ENCODE measurements at regions not wholly inside any gene's neighbourhood (a gene's known extent, or its start where the extent isn't known, plus 50 kb on each side); places are given as distances from the start of the nearest gene placed in this dataset.

DNA sequence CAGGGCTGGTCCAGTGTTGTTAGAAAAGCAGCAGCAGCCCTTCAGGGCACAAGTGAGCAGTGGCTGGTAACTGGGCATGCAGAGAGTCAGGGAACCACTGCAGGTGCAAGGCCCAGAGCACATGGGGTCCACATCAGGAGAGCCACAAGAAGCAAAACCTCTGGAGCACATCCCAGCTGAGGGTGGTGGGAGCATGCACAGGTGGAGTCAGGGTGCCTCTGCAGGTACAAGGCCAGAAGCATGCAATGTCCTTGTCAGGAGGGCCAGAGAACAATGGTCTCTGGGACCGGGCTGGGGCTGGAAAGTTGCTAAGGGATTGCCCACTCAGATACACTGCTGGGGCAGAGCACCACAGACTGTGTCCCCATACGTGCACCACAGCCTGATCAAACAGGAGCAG is 226.1 kb upstream of the UBE2E2 start:
- no peak for DNase-seq

DNA sequence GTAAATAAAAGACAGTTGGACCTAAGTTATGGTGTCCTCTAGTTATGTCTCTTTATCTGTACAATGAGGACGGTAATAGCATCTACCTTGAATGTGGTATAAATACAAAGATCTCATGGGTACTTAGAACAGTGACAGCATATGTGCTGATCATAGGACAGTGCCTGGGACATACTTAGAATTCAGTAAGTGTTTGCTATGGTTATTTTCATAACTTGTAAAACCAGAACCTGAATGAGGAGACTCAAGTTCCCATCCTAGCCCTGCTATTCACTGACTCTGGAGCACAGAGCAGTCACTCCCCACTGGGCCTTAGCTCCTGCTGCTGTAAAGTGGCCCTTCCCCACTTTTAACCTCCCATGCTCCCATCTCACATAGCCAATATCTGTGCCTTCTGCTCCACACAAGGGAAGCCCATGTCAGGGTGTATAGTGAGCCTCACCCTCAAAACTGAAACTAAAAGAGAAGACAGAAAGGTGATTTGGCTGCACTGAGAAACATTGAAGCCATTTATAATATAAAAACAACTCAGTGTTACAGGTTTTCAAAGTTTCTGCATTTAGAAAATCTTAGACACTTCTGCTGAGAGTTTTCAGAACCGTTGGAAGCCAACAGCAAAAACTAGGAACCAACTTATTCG is 225.4 kb upstream of the UBE2E2 start:
- DNase-seq = no peak

DNA sequence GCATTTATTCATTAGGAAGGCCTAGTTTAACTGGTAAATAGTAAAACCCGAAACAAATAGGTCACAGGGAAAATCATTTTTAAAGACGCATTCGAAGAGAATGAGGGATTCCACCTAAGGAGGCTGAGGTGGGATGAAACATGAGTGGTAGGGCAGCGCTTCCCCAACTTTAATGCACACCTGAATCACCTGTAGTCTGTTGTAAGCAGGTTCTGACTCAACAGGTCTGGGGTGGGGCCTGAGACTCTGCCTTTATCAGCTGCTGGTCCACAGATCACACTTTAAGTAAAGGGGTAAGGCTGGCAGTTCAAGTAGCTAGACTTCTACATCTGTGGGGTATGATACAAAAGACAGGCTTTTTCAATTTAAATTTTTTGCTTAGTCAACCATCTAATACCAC is 223.5 kb upstream of the UBE2E2 start:
- no peak for DNase-seq

DNA sequence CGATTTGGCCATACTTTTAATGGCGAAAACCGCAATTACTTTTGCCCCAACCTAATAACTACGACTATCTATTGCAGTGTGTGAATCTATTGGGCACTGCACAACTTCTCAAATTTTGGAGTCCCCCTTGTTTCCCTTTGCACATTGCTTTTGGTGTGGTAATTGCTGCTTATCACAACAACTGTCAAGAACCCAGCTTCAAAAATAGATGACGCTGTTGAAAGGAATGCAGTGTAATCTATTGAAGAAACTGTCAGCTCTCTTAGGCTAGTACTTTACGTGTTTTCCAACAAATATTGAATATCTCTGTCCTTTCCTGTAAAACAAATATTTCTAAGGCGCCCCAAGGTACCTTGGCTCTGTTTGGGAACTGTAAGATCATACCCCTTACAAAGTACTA is 222.8 kb upstream of the UBE2E2 start:
- DNase-seq = no peak

DNA sequence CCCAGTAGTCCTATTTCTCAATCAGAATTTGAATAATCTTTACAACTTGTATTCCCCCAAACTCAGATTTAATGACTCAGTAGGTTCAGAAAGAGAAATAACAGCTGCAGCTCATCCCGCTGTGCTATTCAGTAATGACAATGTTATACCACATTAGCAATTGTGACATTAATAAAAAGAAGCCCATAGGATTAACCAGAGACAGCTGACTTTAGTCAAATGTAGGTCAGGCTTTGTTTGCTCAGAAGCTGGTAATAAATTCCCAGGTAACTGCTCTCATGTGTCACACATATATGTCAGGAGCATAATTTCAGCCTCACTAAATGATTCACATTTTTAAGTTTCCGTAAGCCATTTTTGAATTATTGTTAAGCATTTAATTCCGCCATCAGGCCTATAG is 222.0 kb upstream of the UBE2E2 start:
- no peak for DNase-seq

DNA sequence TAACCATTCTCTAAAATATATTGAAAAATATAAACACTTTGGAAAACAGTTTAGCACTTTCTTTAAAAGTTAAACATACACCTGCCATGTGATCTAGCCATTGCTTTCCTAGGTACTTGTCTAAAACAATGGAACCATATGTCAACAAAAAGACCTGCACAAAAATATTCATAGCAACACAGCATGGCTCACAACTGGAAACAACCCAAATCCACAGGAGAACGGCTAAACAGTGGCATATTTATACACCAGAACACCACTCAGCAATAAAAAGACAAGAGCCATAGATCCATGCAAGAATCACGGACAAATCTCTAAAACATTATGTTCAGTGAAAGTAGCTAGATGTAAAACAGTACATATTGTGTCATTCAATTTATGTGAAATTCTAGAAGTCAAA is 221.3 kb upstream of the UBE2E2 start:
- DNase-seq = no peak

DNA sequence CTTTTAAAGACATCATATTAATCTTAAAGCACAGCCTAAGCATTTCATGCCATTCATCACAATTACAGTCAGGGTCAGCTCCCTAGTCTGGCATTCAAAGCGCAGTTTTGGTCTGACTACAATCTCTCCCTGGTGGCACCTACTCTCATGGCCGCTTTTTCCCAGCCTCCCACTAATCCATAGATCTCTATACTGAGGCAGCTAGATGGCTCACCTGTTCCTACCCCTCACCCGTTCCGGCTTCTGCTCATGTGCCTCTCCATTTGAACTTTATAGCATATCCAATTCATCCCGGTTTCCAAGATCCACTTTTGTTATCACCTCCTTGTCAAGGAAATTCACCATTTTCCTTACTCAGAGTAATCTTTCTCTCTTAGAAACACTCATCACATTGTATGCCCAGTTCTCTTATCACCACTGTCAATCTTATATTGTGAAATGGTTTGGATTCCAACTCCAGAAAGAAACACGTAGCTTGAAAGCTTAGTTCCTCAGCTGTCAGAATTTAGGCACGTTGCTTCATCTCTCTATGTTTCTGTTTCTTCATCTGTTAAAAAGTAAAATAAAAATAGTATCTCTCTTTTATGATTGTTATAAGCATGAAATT is 220.0 kb upstream of the UBE2E2 start:
- no peak for DNase-seq

DNA sequence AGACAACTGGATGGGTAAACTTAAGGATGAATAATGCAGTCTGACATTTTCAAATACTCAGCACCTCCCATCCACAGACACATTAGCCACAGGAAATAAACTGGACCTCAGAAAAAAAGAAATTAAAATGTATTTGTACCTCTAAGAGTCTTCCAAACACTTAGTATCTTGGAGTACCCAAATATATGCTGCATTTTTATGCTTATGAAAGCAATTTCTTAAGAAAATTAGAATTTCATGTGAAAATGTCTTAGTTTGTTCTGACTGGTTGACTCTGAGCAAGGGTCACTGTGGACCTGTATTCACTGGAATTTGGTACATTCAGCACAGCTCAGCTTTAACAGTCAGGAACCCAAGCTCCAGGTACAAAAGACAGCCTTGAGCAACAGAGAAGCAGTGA is 216.2 kb upstream of the UBE2E2 start:
- no peak for DNase-seq

DNA sequence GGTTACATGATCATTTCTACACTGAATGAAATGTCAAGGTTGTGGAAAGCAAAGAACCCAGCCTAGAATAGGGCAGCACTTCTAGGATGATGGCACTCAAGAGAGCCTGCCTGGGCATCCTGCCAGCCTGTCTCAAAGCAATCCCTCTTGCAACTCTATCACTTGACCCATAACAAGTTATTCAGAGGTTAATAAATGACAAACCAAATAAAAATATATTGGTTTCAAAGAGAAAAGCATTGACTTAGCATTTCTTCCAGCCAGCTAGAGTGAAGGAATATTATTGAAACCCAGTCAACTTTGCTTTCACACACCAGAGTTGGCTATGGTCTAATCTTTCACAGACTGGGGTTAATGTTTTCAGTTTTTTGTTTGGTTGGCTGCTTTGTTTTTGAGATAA is 214.6 kb upstream of the UBE2E2 start:
- DNase-seq = no peak

DNA sequence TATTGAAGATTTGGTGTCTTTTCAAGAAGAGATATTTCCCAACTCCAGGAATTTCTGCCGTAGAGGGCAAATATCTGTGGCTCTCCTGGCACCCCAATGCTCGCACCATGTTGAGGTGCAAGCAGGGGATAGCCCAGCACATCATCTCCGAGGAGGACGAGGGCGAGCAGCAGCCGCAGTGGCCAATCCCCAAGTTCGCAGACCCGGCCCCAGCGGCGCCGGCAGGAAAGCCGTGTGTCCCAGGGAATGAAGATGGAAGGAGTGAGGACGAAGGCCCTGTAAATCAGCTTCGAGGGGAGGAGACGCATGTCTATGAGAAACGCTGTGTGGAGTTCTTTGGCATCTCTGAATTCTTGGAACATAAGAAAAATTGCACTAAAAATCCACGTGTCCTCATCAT is 213.4 kb upstream of the UBE2E2 start:
- DNase-seq = no peak

DNA sequence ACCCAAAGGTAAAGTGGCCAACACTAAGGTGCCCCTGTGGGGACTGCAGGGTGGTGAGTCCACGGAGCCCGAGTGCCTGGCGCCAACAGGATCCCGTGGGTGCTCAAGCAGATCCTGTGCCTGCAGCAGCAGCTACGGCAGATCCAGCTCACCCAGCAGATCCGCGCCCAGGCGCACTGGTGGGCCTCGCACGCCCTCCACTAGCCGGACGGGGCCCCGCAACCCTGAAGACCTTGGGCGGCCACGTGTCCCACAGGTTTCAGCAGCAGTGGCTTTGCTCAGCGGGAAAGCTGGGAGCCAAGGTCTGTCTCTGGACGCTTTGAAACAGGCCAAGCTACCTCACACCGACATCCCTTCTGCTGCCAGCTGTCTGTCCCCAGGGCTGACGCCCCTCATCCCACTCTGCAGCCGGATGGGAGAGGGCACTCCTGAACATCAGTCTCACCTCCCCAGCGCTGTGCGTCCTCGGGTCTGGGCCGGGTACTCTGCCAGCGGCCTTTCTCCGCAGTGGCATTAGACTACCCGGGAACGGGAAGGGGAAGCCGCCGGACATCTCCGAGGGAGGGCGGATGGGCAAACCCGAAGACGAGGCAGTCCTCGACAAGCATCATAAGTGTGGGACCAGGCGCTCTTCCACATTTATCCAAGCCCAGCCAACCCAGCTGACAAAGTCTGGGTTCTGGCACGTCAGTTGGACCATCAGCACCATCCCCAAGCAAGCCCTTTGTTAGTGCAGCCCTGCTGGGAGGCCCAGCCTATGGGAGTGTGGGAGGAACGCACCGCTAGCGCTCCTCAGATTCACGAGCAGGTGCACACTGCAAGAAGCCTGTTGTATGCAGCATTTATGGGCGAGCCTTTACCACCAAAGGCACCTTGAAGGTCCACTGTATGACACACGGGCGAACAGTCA is 212.6 kb upstream of the UBE2E2 start:
- no peak for DNase-seq

DNA sequence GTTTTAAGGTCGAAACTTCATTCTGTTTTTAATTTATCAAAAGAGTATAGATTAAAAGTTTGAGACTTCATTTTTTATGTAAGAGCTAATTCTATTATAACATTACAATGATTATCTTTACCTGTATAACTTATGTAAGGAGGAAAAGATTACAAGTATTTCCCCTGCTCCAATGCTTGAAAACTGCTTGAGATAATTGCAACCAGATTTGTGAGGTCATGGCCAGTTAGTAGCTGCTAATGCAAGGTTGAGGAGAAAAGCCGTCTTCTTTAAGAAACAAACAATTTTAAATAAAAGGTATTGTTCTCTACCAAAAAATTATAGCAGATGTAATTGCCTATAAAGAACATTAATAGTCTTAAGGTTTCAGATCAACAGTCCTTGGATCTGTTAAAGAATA is 208.3 kb upstream of the UBE2E2 start:
- no peak for DNase-seq

DNA sequence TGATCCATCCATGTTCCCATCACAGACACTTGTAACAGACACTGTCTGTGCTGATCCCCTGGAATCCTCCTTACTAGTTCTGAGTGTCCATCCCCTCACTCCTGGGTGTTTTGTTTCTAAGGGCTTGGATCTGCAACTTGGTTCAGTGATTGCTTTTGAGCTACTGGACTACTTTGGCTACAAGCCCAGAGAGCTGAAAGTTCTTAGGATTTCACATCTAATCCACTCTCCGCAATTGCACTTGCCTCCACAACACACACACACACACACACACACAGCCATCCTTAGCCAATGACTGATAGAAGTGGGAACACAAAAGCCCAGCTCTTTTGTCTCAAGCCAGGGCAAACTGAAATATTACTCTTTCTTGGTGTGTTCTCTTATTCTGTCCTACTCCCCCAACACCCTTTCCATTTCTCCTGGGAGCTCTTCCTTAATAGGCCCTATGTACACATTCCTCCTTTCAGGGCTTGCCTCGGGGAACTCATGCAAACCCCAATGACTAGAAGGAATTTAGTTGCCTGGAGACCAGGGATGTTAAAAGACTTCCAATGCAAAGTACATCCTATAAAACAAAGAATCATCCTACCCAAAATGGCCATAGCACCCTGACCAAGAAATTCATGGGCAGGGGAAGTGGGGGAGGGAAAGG is 206.1 kb upstream of the UBE2E2 start:
- no peak for DNase-seq

DNA sequence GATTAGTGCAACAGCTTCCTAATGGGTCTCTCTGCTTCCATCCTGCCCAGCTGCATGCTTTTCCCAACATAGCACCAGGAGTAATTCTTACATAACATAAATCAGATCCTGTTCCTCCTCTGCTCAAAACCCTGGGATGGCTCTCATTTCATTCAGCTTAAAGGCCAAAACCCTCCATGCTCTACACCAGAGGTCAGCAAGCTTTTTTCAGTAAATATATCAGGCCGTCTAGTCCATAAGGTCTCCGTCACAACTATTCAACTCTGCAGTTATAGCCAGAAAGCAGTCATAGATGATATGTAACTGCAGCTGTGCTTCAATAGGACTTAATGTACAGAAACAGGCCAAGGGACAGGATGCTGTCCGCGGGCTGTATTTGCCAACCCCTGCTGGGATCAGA is 202.8 kb upstream of the UBE2E2 start:
- DNase-seq = no peak

DNA sequence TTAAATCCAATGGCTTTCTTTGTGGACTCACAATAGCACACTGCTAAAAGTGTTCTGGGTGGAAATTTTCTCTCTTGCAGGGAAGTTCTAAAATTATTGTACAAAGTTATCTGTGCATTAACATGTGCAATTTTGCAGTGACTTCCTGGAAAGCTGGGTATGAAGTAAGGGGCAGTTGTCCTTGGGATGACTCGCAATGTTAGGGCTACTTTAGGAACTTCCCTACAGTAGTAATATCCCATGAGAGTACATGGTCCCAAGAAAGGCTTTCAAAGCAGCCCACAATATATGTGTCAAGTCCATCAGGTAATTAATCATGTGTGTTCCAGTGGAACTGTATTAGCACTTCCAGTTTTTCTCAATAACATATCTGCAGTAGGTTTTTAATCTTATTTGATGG is 201.0 kb upstream of the UBE2E2 start:
- no peak for DNase-seq

DNA sequence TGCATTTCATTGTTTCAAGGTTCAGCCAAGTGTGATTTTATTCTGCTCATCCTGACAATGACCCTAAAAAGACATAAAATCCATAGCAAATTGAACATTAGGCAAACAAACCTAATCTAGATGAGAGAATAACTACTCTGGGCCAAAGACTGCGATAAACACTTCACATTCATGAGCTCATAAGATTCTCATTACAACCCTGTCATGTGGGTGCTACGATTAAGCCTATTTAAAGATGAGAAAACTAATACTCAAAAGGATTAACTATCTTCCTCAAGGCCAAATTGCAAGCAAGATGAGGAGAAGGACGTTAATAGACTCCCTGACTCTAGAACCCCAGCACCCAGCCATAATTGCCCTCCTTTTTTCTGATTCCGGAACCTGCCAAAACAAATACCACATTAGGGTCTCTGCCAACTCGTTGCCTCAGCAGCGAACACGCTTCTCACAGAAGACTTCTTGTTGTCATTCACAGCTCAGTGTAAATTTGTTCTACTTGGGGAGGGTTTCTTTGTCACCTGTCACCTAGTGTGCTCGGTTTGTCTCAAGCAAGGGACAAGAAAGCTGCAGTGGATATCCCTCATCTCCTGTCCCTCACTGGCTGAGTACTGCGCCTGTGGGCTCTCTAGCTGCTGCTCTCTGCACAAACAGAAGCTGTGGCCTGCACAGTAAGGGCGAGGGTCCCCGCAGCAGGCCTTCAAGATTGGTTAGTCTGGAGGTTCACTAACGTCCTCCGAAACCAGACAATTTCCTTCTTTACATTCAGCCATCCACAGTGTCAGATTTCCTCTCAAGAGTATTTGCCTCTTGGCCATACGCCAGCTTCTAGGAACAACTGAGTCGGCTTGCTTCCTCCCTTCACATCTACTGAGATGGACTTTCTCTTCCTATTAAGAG is 200.0 kb upstream of the UBE2E2 start:
- DNase-seq = peak; percentile 58

DNA sequence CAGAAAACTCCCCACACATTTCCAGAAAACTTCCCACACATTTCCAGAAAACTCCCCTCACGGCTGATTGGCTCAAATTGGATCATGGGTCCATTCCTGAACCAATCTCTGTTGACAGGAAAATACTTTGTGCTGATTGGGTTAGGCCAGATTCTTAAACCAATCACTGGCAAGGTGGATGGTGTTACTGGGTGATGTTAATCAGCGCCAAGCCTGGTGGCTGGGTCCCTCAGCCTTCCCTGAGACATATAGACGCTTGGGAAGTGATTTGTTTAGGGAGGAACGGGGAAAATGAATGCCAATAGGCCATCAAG is 199.4 kb upstream of the UBE2E2 start:
- DNase-seq = no peak

DNA sequence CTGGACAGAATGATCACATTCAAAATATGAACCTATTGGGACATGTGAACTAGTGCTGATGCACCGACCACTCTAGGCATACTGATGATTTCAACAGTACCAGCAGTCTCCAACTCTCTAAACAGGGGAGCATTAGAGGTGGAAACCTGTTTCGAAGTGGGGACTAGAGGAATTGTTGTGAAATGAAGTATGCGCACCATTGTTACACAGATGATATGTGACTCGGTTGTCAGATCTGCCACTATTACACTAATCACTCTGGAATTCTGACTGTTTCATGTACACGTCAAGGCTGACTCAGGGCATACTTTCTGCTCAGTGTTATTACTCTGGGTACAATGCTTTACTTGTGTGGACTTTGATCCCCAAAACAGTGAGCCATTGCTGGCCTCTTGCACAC is 198.2 kb upstream of the UBE2E2 start:
- DNase-seq = no peak

DNA sequence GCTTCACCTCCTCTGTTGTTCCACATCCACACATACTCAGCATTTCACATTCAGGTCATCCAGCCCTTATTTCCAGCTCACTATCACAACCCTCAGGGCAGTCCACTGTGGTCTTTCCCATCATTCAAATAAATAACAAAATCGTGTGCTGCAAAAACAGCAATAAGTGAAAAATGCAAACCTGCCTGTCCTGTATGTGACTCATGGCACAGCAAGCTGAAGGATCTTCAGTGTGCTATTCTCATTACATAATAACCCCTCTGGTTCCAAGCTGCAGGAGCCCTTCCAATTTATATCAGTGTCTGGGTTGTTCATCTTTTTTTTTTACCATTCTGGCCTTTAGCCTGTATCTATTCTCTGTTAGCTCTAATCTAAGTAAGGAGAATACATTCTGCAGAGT is 185.3 kb upstream of the UBE2E2 start:
- no peak for DNase-seq

DNA sequence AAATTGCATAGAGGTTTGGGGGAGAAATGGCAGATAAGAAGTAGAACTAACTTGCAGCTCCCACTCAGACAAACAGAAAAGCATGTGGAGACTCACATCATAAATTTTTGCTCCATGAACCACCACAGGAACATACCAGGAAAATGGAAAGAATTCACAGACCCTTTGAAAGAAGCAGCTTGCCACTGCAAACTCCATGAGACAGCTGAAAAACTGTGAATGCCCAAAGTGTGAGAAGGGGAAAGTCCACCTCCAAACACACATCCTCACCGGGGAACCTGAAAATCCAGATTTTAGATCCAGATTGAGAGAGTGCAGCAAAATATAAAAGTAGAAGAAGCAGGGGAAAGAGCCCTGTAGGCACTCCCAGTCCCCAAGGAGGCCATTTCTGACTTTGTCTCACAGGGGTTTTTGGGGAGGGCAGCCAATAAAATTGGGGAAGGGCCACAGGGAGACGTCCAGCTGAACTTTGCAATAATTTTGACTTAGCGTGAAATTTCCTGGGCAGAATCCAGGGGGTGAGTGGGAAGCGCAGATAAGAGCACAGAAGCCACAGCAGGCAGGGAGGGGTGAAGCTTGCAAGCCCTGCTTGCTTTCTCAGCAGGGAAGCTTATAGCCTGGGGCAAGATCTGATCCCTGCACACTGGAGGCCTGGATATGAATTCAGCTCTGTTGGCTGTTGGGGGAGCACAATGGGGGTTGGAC is 183.4 kb upstream of the UBE2E2 start:
- DNase-seq = no peak

DNA sequence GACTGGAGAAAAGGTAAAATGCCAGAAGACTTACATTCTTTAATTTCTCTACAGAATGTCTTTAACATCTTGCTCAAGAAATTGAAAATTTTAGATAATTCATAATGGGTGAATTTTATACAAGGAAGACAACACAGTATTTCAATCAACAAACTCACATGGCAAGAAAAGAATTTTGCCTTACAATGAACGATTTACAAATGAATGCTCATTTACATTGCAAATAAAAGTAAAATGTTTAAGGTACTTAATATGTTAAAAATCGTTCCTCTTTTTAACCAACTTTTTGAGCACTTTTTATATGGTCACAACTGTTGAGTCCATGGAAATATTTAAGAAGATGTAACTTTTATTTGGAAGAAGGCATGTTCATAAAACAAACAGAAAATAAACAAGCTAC is 174.8 kb upstream of the UBE2E2 start:
- no peak for DNase-seq

DNA sequence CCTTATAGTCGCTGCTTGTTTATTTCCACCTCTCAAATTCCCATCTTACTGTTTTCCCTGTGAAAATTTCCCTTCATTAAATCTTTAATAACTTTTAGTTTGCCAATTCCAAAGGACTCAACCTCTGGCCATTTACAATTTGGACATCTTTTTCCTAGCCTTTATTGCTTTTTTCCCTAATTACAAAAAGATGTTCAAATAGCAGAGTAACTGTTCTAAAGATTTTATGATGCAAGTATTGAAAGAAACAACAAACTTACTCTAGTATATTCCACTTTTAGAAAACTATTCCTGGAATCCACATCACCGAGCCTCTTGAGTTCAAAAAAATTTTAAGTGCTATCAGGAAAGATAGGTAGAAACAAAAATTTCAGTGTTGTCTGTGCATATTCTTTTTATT is 174.1 kb upstream of the UBE2E2 start:
- DNase-seq = no peak

All from COR-L47 (cell line).